Heart right ventricle (tissue), 16 donors: ENCODE measurements at regions not wholly inside any gene's neighbourhood (a gene's known extent, or its start where the extent isn't known, plus 50 kb on each side); places are given as distances from the start of the nearest gene placed in this dataset.

Experiments
- ATAC-seq, 8 donors: fragments of 200-7000 bp; cut with Tn5 transposase; one replicate each; pipeline ENCODE4 v1.9.1; 2020; ENCODE audit warnings: mild to moderate bottlenecking in 8 of 8, moderate library complexity in 8 of 8, moderate number of reproducible peaks in 1 of 8
- DNase-seq, 2 donors: peaks; one replicate each; pipeline ENCODE4 v3.0.0-alpha.2; 2020
- H3K27ac ChIP-seq, 10 donors: fragments of 200-600 bp; sonication (generic) in 2 of 10; one replicate each; pipeline versions ENCODE4 v1.5.0 to v1.8.0; 2020 to 2022; ENCODE audit warnings: mild to moderate bottlenecking in 3 of 10
- H3K27me3 ChIP-seq, 7 donors: fragments of 200-600 bp; one replicate each; pipeline ENCODE4 v1.8.0; 2021 to 2022; ENCODE audit warnings: mild to moderate bottlenecking in 2 of 7
- H3K36me3 ChIP-seq, 9 donors: fragments of 200-600 bp; sonication (generic) in 1 of 9; one replicate each; pipeline versions ENCODE4 v1.5.0 to v1.8.0; 2020 to 2022; ENCODE audit warnings: mild to moderate bottlenecking in 2 of 9
- H3K4me1 ChIP-seq, 9 donors: fragments of 200-600 bp; sonication (generic) in 1 of 9; one replicate each; pipeline versions ENCODE4 v1.5.0 to v1.8.0; 2020 to 2022; ENCODE audit warnings: mild to moderate bottlenecking in 4 of 9
- H3K4me3 ChIP-seq, 10 donors: fragments of 200-600 bp; sonication (generic) in 2 of 10; one replicate each; pipeline versions ENCODE4 v1.5.0 to v1.8.0; 2020 to 2022; ENCODE audit warnings: mild to moderate bottlenecking in 7 of 10, moderate library complexity in 2 of 10
- H3K9me3 ChIP-seq, 11 donors: fragments of 200-600 bp in 10 of 11; sonication (generic) in 2 of 11; one replicate each; pipeline versions ENCODE4 v1.5.0 to v1.8.0; 2013 to 2022; ENCODE audit warnings: mild to moderate bottlenecking in 2 of 11, control low read depth in 1 of 11, moderate library complexity in 1 of 11
- WGBS, 2 donors: extraction: QIAGEN DNeasy Blood & Tissue Kit; methylation state at CpG; one replicate each; pipeline ENCODE4 v1.1.7; 2013; ENCODE audit warnings: inconsistent platforms in 1 of 2; 5-methylcytosine and 5-hydroxymethylcytosine counted together
- intact Hi-C, 10 donors: fragments of 100-400 bp; cut with DNase I; formaldehyde crosslinking; loops; one replicate each; pipeline versions ENCODE4 v1.11.1 to v1.14.2; 2022
- TF ChIP-seq, protein P1 (sequence below), 9 donors: fragments of 200-600 bp; sonication (generic) in 2 of 9; IDR thresholded peaks; one replicate each; pipeline versions ENCODE4 v1.5.0 to v1.8.0; 2021 to 2022; ENCODE audit warnings: antibody characterized with exemption in 9 of 9, mild to moderate bottlenecking in 5 of 9, moderate library complexity in 1 of 9
- donor health status: Arrhythmogenic right ventricular cardiomyopathy.
- donor health status: ischemic (EF 13 %, LVEDD 7.1; RV severe dilation, severe dysfunction).
- donor health status: healthy with polysubstance abuse.
- donor health status: DM: no; HTN: yes; CAD: no.
- donor health status: DM: no; HTN: no; CAD: no.
- donor health status: ischemic (EF 25% LVEDD 6.9; RV normal size, moderate dysfunction).
- donor health status: ischemic (EF 25% LVEDD 5.7; RV mildly dilated, moderate dysfunction).
- donor health status: healthy.
- donor health status: DM: yes; HTN: yes; CAD: no.
- donor health status: Ischemic cardiomyopathy.
- donor health status: ischemic (EF 35%, LVEDD 5.7; RV mildly dilated, moderate dysfunction).
- donor health status: nonischemic (EF 11% LVEDD 7.7; RV severe dilation, severe dysfunction).
- donor health status: DM: yes; HTN: yes; CAD: no.
- donor health status: PGD.
- donor health status: ischemic (EF 29% LVEDD 5.4; RV normal size, mild dysfunction).
- donor health status: nonischemic (EF 23%, LVEDD 6.1; RV moderate dilation, normal function).

- DNase-seq (no peak), ATAC-seq (no peak)
- WGBS, 2 donors = 50 to 56% methylated on average over 4 of the region's 4 CpGs
- TF ChIP-seq, protein P1, sequence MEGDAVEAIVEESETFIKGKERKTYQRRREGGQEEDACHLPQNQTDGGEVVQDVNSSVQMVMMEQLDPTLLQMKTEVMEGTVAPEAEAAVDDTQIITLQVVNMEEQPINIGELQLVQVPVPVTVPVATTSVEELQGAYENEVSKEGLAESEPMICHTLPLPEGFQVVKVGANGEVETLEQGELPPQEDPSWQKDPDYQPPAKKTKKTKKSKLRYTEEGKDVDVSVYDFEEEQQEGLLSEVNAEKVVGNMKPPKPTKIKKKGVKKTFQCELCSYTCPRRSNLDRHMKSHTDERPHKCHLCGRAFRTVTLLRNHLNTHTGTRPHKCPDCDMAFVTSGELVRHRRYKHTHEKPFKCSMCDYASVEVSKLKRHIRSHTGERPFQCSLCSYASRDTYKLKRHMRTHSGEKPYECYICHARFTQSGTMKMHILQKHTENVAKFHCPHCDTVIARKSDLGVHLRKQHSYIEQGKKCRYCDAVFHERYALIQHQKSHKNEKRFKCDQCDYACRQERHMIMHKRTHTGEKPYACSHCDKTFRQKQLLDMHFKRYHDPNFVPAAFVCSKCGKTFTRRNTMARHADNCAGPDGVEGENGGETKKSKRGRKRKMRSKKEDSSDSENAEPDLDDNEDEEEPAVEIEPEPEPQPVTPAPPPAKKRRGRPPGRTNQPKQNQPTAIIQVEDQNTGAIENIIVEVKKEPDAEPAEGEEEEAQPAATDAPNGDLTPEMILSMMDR (IDR thresholded peaks at IDR 0.05) = no peak
- Histone ChIP-seq H3K27me3 (peaks cover 0 to 81% (median 60%) of the 10 kb centered on the region in 7 donors), H3K4me3 (no peak overlapping the region), H3K27ac (no peak overlapping the region), H3K36me3 (no peaks in the 10 kb centered on the region), H3K9me3 (no peaks in the 10 kb centered on the region), H3K4me1 (no peaks in the 10 kb centered on the region)
- intact Hi-C loops = no loop called here
Observed at GRCh38 chr18:47558110-47558750, 306.8 kb upstream of the SKOR2 start.

DNA sequence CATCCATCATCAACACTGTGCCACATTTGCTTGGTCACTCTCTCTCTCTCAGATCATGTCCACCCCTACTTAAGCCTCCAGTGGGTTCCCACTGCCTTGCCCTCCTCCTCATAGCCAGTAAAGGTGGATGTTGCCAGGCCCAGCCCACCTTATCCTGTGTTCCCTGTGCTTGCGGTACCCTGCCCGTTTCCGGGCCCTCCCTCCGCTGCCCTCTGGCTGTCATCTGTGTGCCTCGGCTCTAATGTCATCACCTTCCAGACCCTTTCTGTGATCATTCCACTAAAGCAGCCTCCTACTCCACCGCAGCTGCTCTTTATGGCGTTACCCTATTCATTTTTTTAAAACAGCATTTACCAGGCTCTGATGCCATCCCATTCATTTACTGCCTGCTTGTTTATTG, 305.7 kb upstream of the SKOR2 start:
- Histone ChIP-seq H3K4me3 (no peak overlapping the region), H3K27ac (no peak overlapping the region), H3K4me1 (no peaks in the 10 kb centered on the region), H3K36me3 (no peaks in the 10 kb centered on the region), H3K9me3 (no peaks in the 10 kb centered on the region), H3K27me3 (peaks cover 0 to 71% (median 59%) of the 10 kb centered on the region in 7 donors)
- DNase-seq = no peak
- intact Hi-C loops = no loop called here
- WGBS, 2 donors = 46 to 58% methylated on average over 7 of the region's 7 CpGs
- ATAC-seq = no peak
- TF ChIP-seq, protein P1 (IDR thresholded peaks at IDR 0.05) = no peak

DNA sequence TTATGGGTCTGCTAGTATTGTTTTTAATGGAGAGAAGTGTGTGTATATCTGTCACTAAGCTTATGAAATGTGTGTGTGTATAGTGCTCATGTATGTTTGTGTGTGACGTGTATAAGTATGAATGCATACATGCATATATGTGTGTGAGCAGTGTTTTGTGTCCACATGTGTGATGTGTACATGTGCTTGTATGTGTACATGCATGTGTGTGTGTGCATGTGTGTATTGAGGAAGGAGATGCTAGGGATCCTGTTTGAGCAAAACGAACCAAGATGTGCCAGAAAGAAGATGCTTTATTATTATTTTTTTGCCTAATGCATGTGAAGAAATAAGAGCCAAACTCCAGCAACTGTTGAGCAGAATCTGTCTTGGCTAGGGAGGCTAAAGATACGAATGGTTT, 301.3 kb upstream of the SKOR2 start:
- Histone ChIP-seq H3K36me3 (no peaks in the 10 kb centered on the region), H3K4me3 (no peak overlapping the region), H3K4me1 (peaks cover 0 to 5% (median 0%) of the 10 kb centered on the region in 9 donors), H3K9me3 (no peaks in the 10 kb centered on the region), H3K27ac (no peak overlapping the region), H3K27me3 (peaks cover 0 to 53% (median 27%) of the 10 kb centered on the region in 7 donors)
- TF ChIP-seq, protein P1 (IDR thresholded peaks at IDR 0.05) = no peak
- ATAC-seq (no peak), DNase-seq (no peak)
- intact Hi-C loops = no loop called here
- 76 to 79% methylated on average over 3 of the region's 3 CpGs for WGBS, 2 donors

GRCh38 chr18:47550611-47551010, 299.2 kb upstream of the SKOR2 start:
- no peak overlapping the region for H3K27ac ChIP-seq
- WGBS, 2 donors = 69 to 71% methylated on average over 2 of the region's 2 CpGs
- no peak overlapping the region for H3K4me3 ChIP-seq
- DNase-seq (no peak), ATAC-seq (no peak)
- H3K27me3 ChIP-seq = peaks cover 0 to 53% (median 34%) of the 10 kb centered on the region in 7 donors
- TF ChIP-seq, protein P1 (IDR thresholded peaks at IDR 0.05) = no peak
- H3K4me1 ChIP-seq = peaks cover 0 to 5% (median 0%) of the 10 kb centered on the region in 9 donors
- H3K36me3 ChIP-seq = no peaks in the 10 kb centered on the region
- no peaks in the 10 kb centered on the region for H3K9me3 ChIP-seq
- intact Hi-C loops = no loop called here
